ENCODE measurements at regions not wholly inside any gene's neighbourhood (a gene's known extent, or its start where the extent isn't known, plus 50 kb on each side); places are given as distances from the start of the nearest gene placed in this dataset.
A peak's percentile ranks its signal among the peaks of the same experiment; 100 is the strongest.

- DNase-seq (ENCODE audit: low spot score) = no peak
- H3K27me3 Mint-ChIP-seq (ENCODE audit: low read depth) = no peaks in the 10 kb centered on the region
- intact Hi-C loops (cut with micrococcal nuclease) = loop anchor here (5.0 kb wide), 1 partner anchor 590 kb away; no protein-coding TSS in a partner anchor
- H3K27ac Mint-ChIP-seq = peak overlapping the region; percentile 26
- peaks cover 15% of the 10 kb centered on the region for H3K4me1 Mint-ChIP-seq (ENCODE audit: low read depth)
- no peaks in the 10 kb centered on the region for H3K36me3 Mint-ChIP-seq (ENCODE audit: low read depth)
- H3K4me3 Mint-ChIP-seq (ENCODE audit: low read depth) = no peak overlapping the region
- H3K9me3 Mint-ChIP-seq = peaks cover 2% of the 10 kb centered on the region
These were observed 157.9 kb upstream of the CARD18 start for GRCh38 chr11:105297463-105297862.

DNA sequence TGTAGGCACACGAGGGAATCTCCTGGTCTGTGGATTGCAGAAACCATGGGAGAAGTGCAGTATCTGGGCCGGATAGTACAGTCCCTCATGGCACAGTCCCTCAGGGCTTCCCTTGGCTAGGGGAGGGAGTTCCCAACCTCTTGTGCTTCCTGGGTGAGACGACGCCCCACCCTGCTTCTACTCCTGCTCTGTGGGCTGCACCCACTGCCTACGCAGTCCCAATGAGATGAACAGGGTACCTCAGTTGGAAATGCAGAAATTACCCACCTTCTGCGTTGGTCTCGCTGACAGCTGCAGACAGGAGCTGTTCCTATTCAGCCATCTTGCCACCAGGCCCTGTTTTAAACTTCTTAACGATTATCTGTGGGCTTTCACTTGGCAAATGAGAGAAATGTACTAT, 157.2 kb upstream of the CARD18 start:
- DNase-seq (ENCODE audit: low spot score) = no peak
- no peaks in the 10 kb centered on the region for H3K36me3 Mint-ChIP-seq (ENCODE audit: low read depth)
- intact Hi-C loops (cut with micrococcal nuclease) = loop anchor here (5.0 kb wide), 1 partner anchor 590 kb away; no protein-coding TSS in a partner anchor
- no peaks in the 10 kb centered on the region for H3K27me3 Mint-ChIP-seq (ENCODE audit: low read depth)
- H3K9me3 Mint-ChIP-seq = peaks cover 2% of the 10 kb centered on the region
- no peak overlapping the region for H3K27ac Mint-ChIP-seq
- H3K4me1 Mint-ChIP-seq (ENCODE audit: low read depth) = peaks cover 15% of the 10 kb centered on the region
- no peak overlapping the region for H3K4me3 Mint-ChIP-seq (ENCODE audit: low read depth)

DNA sequence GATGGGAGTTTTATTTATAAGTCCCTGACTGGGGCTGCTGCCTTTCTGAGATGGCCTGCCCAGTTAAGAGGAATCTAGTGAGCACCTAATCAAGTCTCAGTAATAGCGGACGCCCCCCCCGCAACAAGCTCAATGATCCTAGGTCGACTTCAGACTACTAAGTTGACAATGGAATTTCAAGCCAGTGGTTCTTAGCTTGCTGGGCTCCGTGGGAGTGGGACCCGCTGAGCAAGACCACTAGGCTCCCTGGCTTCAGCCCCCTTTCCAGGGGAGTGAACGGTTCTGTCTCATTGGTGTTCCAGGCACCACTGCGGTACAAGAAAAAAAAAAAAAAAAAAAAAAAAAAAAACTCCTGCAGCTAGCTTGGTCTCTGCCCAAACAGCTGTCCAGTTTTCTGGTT, 156.8 kb upstream of the CARD18 start:
- H3K4me1 Mint-ChIP-seq (ENCODE audit: low read depth) = peaks cover 15% of the 10 kb centered on the region
- no peaks in the 10 kb centered on the region for H3K27me3 Mint-ChIP-seq (ENCODE audit: low read depth)
- no peak overlapping the region for H3K4me3 Mint-ChIP-seq (ENCODE audit: low read depth)
- DNase-seq (ENCODE audit: low spot score) = no peak
- H3K27ac Mint-ChIP-seq = no peak overlapping the region
- H3K9me3 Mint-ChIP-seq = peaks cover 2% of the 10 kb centered on the region
- H3K36me3 Mint-ChIP-seq (ENCODE audit: low read depth) = no peaks in the 10 kb centered on the region
- intact Hi-C loops (cut with micrococcal nuclease) = loop anchor here (5.0 kb wide), 1 partner anchor 589 kb away; no protein-coding TSS in a partner anchor

GRCh38 chr11:105282658-105283057, 143.1 kb upstream of the CARD18 start:
- Mint-ChIP-seq H3K4me1 (ENCODE audit: low read depth) (no peaks in the 10 kb centered on the region), H3K4me3 (ENCODE audit: low read depth) (no peak overlapping the region), H3K27ac (no peak overlapping the region), H3K9me3 (no peaks in the 10 kb centered on the region), H3K36me3 (ENCODE audit: low read depth) (no peaks in the 10 kb centered on the region), H3K27me3 (ENCODE audit: low read depth) (no peaks in the 10 kb centered on the region)
- intact Hi-C loops (cut with micrococcal nuclease) = no loop called here
- no peak for DNase-seq (ENCODE audit: low spot score)

- no peaks in the 10 kb centered on the region for H3K4me1 Mint-ChIP-seq (ENCODE audit: low read depth)
- intact Hi-C loops (cut with micrococcal nuclease) = no loop called here
- H3K27ac Mint-ChIP-seq = no peak overlapping the region
- H3K27me3 Mint-ChIP-seq (ENCODE audit: low read depth) = no peaks in the 10 kb centered on the region
- DNase-seq (ENCODE audit: low spot score) = no peak
- H3K9me3 Mint-ChIP-seq = no peaks in the 10 kb centered on the region
- H3K36me3 Mint-ChIP-seq (ENCODE audit: low read depth) = no peaks in the 10 kb centered on the region
- no peak overlapping the region for H3K4me3 Mint-ChIP-seq (ENCODE audit: low read depth)
These were observed 135.1 kb upstream of the CARD18 start for GRCh38 chr11:105274631-105275030.

- H3K9me3 Mint-ChIP-seq = no peaks in the 10 kb centered on the region
- DNase-seq (ENCODE audit: low spot score) = no peak
- H3K36me3 Mint-ChIP-seq (ENCODE audit: low read depth) = no peaks in the 10 kb centered on the region
- intact Hi-C loops (cut with micrococcal nuclease) = no loop called here
- no peak overlapping the region for H3K4me3 Mint-ChIP-seq (ENCODE audit: low read depth)
- H3K4me1 Mint-ChIP-seq (ENCODE audit: low read depth) = no peaks in the 10 kb centered on the region
- no peak overlapping the region for H3K27ac Mint-ChIP-seq
- H3K27me3 Mint-ChIP-seq (ENCODE audit: low read depth) = no peaks in the 10 kb centered on the region
These were observed 134.2 kb upstream of the CARD18 start for GRCh38 chr11:105273660-105274280.

- H3K4me3 Mint-ChIP-seq (ENCODE audit: low read depth) = no peak overlapping the region
- H3K9me3 Mint-ChIP-seq = no peaks in the 10 kb centered on the region
- no peaks in the 10 kb centered on the region for H3K27me3 Mint-ChIP-seq (ENCODE audit: low read depth)
- intact Hi-C loops (cut with micrococcal nuclease) = no loop called here
- DNase-seq (ENCODE audit: low spot score) = no peak
- H3K27ac Mint-ChIP-seq = no peak overlapping the region
- no peaks in the 10 kb centered on the region for H3K36me3 Mint-ChIP-seq (ENCODE audit: low read depth)
- no peaks in the 10 kb centered on the region for H3K4me1 Mint-ChIP-seq (ENCODE audit: low read depth)
These were observed 130.3 kb upstream of the CARD18 start for GRCh38 chr11:105269862-105270261.

DNA sequence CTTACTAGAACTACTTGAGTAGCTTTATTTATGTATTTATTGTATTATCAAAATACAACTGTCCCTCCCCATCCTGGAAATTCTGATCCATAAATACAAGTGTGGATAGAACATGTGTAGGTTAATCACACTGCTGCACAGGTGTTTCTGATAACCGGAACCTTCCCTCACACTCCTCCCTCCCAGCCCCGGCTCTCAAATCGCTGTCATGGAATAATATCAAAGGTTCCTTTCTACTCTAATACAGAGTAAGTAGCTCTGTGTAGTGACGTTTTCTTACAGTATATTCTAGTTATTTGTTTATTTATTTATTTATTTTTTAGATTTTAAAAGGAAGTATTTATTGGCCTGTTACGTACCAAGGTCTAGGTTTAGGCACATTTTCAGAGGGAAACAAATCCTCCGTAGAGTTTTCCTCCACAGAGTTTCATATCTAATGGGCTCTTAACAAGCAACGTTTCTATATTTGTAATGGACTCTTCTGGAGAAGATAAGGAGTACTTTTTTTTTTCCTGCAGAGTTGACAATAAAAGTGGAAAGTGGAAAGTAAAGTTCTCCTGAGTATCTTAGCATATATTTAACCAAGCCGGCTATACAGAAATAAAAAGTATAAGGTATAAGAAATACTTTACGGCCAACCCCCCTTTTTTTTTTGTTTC, 129.0 kb upstream of the CARD18 start:
- no peaks in the 10 kb centered on the region for H3K9me3 Mint-ChIP-seq
- no peak overlapping the region for H3K4me3 Mint-ChIP-seq (ENCODE audit: low read depth)
- no peak overlapping the region for H3K27ac Mint-ChIP-seq
- H3K36me3 Mint-ChIP-seq (ENCODE audit: low read depth) = no peaks in the 10 kb centered on the region
- no peaks in the 10 kb centered on the region for H3K27me3 Mint-ChIP-seq (ENCODE audit: low read depth)
- intact Hi-C loops (cut with micrococcal nuclease) = no loop called here
- DNase-seq (ENCODE audit: low spot score) = no peak
- H3K4me1 Mint-ChIP-seq (ENCODE audit: low read depth) = no peaks in the 10 kb centered on the region

GRCh38 chr11:105265845-105266244, 126.3 kb upstream of the CARD18 start:
- no peaks in the 10 kb centered on the region for H3K9me3 Mint-ChIP-seq
- H3K27ac Mint-ChIP-seq = no peak overlapping the region
- no peak overlapping the region for H3K4me3 Mint-ChIP-seq (ENCODE audit: low read depth)
- no peaks in the 10 kb centered on the region for H3K36me3 Mint-ChIP-seq (ENCODE audit: low read depth)
- no peaks in the 10 kb centered on the region for H3K27me3 Mint-ChIP-seq (ENCODE audit: low read depth)
- intact Hi-C loops (cut with micrococcal nuclease) = no loop called here
- no peak for DNase-seq (ENCODE audit: low spot score)
- no peaks in the 10 kb centered on the region for H3K4me1 Mint-ChIP-seq (ENCODE audit: low read depth)

DNA sequence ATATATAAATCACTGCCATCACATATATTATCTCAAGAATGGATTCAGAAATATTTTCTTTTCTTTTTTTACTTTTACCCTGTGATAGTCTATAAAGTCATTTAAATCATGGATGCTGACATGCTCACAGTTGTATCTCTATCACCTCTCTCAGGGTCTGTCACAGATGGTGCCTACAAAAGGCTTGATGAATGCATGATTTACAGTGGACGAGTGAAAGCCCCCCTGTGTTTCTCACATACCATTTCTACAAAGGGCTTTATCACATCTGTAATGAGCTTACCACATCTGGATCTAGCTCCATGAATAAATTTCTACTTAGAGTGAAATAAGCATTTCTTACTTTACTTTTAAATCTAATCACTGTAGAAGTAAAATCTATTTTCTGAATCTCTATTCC, 121.4 kb upstream of the CARD18 start:
- Mint-ChIP-seq H3K36me3 (ENCODE audit: low read depth) (no peaks in the 10 kb centered on the region), H3K4me3 (ENCODE audit: low read depth) (no peak overlapping the region), H3K9me3 (no peaks in the 10 kb centered on the region), H3K27ac (no peak overlapping the region), H3K27me3 (ENCODE audit: low read depth) (no peaks in the 10 kb centered on the region), H3K4me1 (ENCODE audit: low read depth) (no peaks in the 10 kb centered on the region)
- DNase-seq (ENCODE audit: low spot score) = no peak
- intact Hi-C loops (cut with micrococcal nuclease) = no loop called here

GRCh38 chr11:105245781-105246315, 106.3 kb upstream of the CARD18 start:
- no peaks in the 10 kb centered on the region for H3K27me3 Mint-ChIP-seq (ENCODE audit: low read depth)
- H3K9me3 Mint-ChIP-seq = no peaks in the 10 kb centered on the region
- no peaks in the 10 kb centered on the region for H3K4me1 Mint-ChIP-seq (ENCODE audit: low read depth)
- H3K4me3 Mint-ChIP-seq (ENCODE audit: low read depth) = no peak overlapping the region
- no peak overlapping the region for H3K27ac Mint-ChIP-seq
- no peak for DNase-seq (ENCODE audit: low spot score)
- intact Hi-C loops (cut with micrococcal nuclease) = no loop called here
- no peaks in the 10 kb centered on the region for H3K36me3 Mint-ChIP-seq (ENCODE audit: low read depth)

DNA sequence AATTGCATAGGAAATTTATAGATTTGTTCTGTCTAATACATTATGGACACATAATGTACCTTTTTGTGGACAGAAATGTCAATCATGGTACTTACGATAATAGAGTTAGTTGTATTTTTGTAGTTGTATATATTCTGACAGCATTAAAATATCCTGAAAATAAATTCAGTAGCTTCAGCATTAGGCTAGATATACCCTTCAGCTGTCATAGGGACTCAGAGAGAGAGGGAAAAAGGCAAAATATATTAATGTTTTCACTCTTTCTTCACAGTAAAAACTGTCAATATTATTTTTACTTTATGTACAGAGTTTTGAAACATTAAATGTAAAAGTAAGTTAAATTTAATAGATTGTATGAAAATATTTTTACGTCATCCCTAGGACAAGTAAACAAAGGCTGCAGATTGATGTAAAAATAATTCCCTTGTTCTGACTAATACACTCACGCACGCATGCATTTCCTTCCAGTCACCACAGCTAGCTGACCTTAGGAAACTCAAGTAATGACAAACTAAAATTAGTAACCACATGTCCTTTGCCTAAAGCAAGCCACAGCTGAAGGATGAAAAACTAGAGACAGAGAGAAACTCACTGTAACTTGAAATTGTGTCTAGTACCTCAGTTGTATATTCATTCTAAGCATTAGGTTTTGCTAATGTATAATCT, 104.7 kb upstream of the CARD18 start:
- H3K4me1 Mint-ChIP-seq (ENCODE audit: low read depth) = no peaks in the 10 kb centered on the region
- H3K27me3 Mint-ChIP-seq (ENCODE audit: low read depth) = no peaks in the 10 kb centered on the region
- intact Hi-C loops (cut with micrococcal nuclease) = no loop called here
- H3K36me3 Mint-ChIP-seq (ENCODE audit: low read depth) = no peaks in the 10 kb centered on the region
- H3K4me3 Mint-ChIP-seq (ENCODE audit: low read depth) = no peak overlapping the region
- no peak overlapping the region for H3K27ac Mint-ChIP-seq
- DNase-seq (ENCODE audit: low spot score) = no peak
- no peaks in the 10 kb centered on the region for H3K9me3 Mint-ChIP-seq

DNA sequence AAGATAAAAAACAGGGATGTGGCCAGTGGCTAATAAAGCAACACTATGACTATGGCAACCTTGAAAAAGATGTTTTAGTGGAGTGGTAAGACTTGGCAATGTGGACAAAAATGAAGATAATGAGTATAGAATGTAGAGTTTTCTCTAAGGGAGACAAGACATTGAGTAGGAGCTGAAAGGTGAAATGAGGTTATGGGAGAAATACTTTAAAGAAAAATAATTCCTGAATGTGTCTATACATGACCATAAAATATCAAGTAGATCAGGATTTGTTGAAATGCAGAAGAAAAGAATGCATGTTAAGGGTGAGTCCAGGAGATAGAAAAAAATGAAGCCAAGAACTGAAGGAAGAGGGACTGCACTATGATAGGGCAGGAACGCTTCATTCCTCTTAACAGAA, 101.6 kb upstream of the CARD18 start:
- intact Hi-C loops (cut with micrococcal nuclease) = no loop called here
- no peak overlapping the region for H3K4me3 Mint-ChIP-seq (ENCODE audit: low read depth)
- H3K27ac Mint-ChIP-seq = no peak overlapping the region
- no peaks in the 10 kb centered on the region for H3K4me1 Mint-ChIP-seq (ENCODE audit: low read depth)
- no peaks in the 10 kb centered on the region for H3K9me3 Mint-ChIP-seq
- DNase-seq (ENCODE audit: low spot score) = no peak
- no peaks in the 10 kb centered on the region for H3K36me3 Mint-ChIP-seq (ENCODE audit: low read depth)
- H3K27me3 Mint-ChIP-seq (ENCODE audit: low read depth) = no peaks in the 10 kb centered on the region
